CD4-positive, alpha-beta T cell (primary cell): ENCODE measurements at regions not wholly inside any gene's neighbourhood (a gene's known extent, or its start where the extent isn't known, plus 50 kb on each side); places are given as distances from the start of the nearest gene placed in this dataset.

ENCODE experiments used
- ATAC-seq: fragments of 200-7000 bp; cut with Tn5 transposase; one replicate; pipeline ENCODE4 v1.10.0; 2022; ENCODE audit warnings: mild to moderate bottlenecking; ENCODE audit not compliant: poor library complexity
- CTCF ChIA-PET: fragments of 350-600 bp; sonication (Branson Sonifier 250); formaldehyde crosslinking; loops from one replicate; lab custom pipeline; 2021; ENCODE audit warnings: antibody characterized with exemption, inconsistent platforms; lab: Charles Lee
- POLR2A ChIA-PET: fragments of 350-600 bp; sonication (Branson Sonifier 250); formaldehyde crosslinking; loops from one replicate; lab custom pipeline; 2021; ENCODE audit warnings: antibody characterized with exemption, inconsistent platforms; lab: Charles Lee
- DNase-seq, 14 experiments: peaks; one replicate each; pipeline ENCODE4 v3.0.0-alpha.2; 2013 to 2020; ENCODE audit warnings: mixed read lengths in 2 of 14
- H3K27ac ChIP-seq, 2 donors: one replicate each; pipeline versions ENCODE4 v1.5.1 to v1.7.0; 2013; ENCODE audit warnings: low read length in 2 of 2, low read depth in 1 of 2, mild to moderate bottlenecking in 1 of 2
- H3K27me3 ChIP-seq, 2 experiments: 1 replicate in 1 of 2; 2 replicates in 1 of 2; pipeline versions ENCODE4 v1.6.1 to v1.7.0; 2013; ENCODE audit warnings: low read length in 2 of 2, control low read depth in 1 of 2, mild to moderate bottlenecking in 1 of 2, moderate library complexity in 1 of 2; ENCODE audit not compliant: insufficient read depth in 2 of 2, control insufficient read depth in 1 of 2
- H3K36me3 ChIP-seq: one replicate; pipeline ENCODE4 v1.6.1; 2013; ENCODE audit warnings: low read length, control low read depth; ENCODE audit not compliant: insufficient read depth
- H3K4me1 ChIP-seq: one replicate; pipeline ENCODE4 v1.6.1; 2013; ENCODE audit warnings: low read length, control low read depth; ENCODE audit not compliant: insufficient read depth
- H3K4me3 ChIP-seq: one replicate; pipeline ENCODE4 v1.5.1; 2013; ENCODE audit warnings: mild to moderate bottlenecking, low read length, moderate library complexity
- H3K9me3 ChIP-seq, 2 experiments: 1 replicate in 1 of 2; 2 replicates in 1 of 2; pipeline versions ENCODE4 v1.6.1 to v1.7.0; 2013; ENCODE audit warnings: low read length in 2 of 2, mild to moderate bottlenecking in 2 of 2, control low read depth in 1 of 2, moderate library complexity in 1 of 2; ENCODE audit not compliant: control insufficient read depth in 1 of 2, insufficient read depth in 1 of 2
- H3K27ac Mint-ChIP-seq: one replicate; pipeline ENCODE4 v1.8.0; 2020; ENCODE audit warnings: mixed read lengths
- H3K27me3 Mint-ChIP-seq: one replicate; pipeline ENCODE4 v1.8.0; 2021; ENCODE audit warnings: mixed read lengths
- H3K36me3 Mint-ChIP-seq: one replicate; pipeline ENCODE4 v1.8.0; 2021; ENCODE audit warnings: low read depth, mixed read lengths
- H3K4me1 Mint-ChIP-seq: one replicate; pipeline ENCODE4 v1.8.0; 2021; ENCODE audit warnings: low read depth, mixed read lengths
- H3K4me3 Mint-ChIP-seq: one replicate; pipeline ENCODE4 v1.8.0; 2020; ENCODE audit warnings: mild to moderate bottlenecking, mixed read lengths
- H3K9me3 Mint-ChIP-seq: one replicate; pipeline ENCODE4 v1.8.0; 2020; ENCODE audit warnings: mixed read lengths
- CTCF ChIP-seq: fragments of 200-600 bp; IDR thresholded peaks from one replicate; pipeline ENCODE4 v1.8.0; 2022; ENCODE audit warnings: antibody characterized with exemption, mild to moderate bottlenecking
- intact Hi-C, 2 experiments: fragments of 100-400 bp; cut with DNase I in 1 of 2; cut with micrococcal nuclease in 1 of 2; formaldehyde crosslinking; loops; one replicate each; pipeline versions ENCODE4 v1.15.1 to v1.9.0; 2023 to 2025; cut with DNase I, micrococcal nuclease

- ATAC-seq = no peak
- Histone ChIP-seq H3K27me3 (peaks cover 0 to 2% of the 10 kb centered on the region in 2 experiments), H3K36me3 (no peaks in the 10 kb centered on the region), H3K9me3 (peaks cover 0 to 16% of the 10 kb centered on the region in 2 experiments), H3K4me1 (no peaks in the 10 kb centered on the region), H3K4me3 (no peak overlapping the region), H3K27ac (no peak overlapping the region)
- Mint-ChIP-seq H3K27ac (no peak overlapping the region), H3K9me3 (no peaks in the 10 kb centered on the region), H3K4me1 (no peaks in the 10 kb centered on the region), H3K4me3 (no peak overlapping the region), H3K27me3 (peaks cover 13% of the 10 kb centered on the region), H3K36me3 (no peaks in the 10 kb centered on the region)
- DNase-seq = no peak
- TF ChIP-seq CTCF = no peak
- POLR2A ChIA-PET = no interaction called here
- intact Hi-C loops = no loop called here
- CTCF ChIA-PET = no interaction called here
Measured at GRCh38 chr10:130550952-130551674, 414.9 kb downstream of the GLRX3 start.

- Mint-ChIP-seq H3K9me3 (no peaks in the 10 kb centered on the region), H3K4me1 (no peaks in the 10 kb centered on the region), H3K36me3 (no peaks in the 10 kb centered on the region), H3K4me3 (no peak overlapping the region), H3K27ac (no peak overlapping the region), H3K27me3 (peaks cover 9% of the 10 kb centered on the region)
- DNase-seq (no peak), ATAC-seq (no peak)
- intact Hi-C loops = no loop called here
- no peaks in the 10 kb centered on the region for H3K4me1 ChIP-seq
- ChIA-PET CTCF (no interaction called here), POLR2A (no interaction called here)
- H3K9me3 ChIP-seq = peaks cover 0 to 18% of the 10 kb centered on the region in 2 experiments
- H3K27ac ChIP-seq = no peak overlapping the region
- H3K36me3 ChIP-seq = no peaks in the 10 kb centered on the region
- no peak for TF ChIP-seq CTCF
- peaks cover 0 to 2% of the 10 kb centered on the region in 2 experiments for H3K27me3 ChIP-seq
- no peak overlapping the region for H3K4me3 ChIP-seq
Measured at GRCh38 chr10:130551676-130552075, 415.5 kb downstream of the GLRX3 start.

GRCh38 chr10:130553826-130554225 is 417.6 kb downstream of the GLRX3 start:
- no peak for TF ChIP-seq CTCF
- Histone ChIP-seq H3K27me3 (no peaks in the 10 kb centered on the region), H3K27ac (no peak overlapping the region), H3K36me3 (no peaks in the 10 kb centered on the region), H3K4me3 (no peak overlapping the region), H3K4me1 (no peaks in the 10 kb centered on the region), H3K9me3 (peaks cover 0 to 23% of the 10 kb centered on the region in 2 experiments)
- Mint-ChIP-seq H3K4me1 (no peaks in the 10 kb centered on the region), H3K9me3 (no peaks in the 10 kb centered on the region), H3K36me3 (no peaks in the 10 kb centered on the region), H3K27me3 (no peaks in the 10 kb centered on the region), H3K4me3 (no peak overlapping the region), H3K27ac (no peak overlapping the region)
- CTCF ChIA-PET = no interaction called here
- ATAC-seq (no peak), DNase-seq (no peak)
- POLR2A ChIA-PET = no interaction called here
- intact Hi-C loops = no loop called here
